NT2/D1 (cell line): ENCODE measurements at regions not wholly inside any gene's neighbourhood (a gene's known extent, or its start where the extent isn't known, plus 50 kb on each side); places are given as distances from the start of the nearest gene placed in this dataset.

Experiments used
- SUZ12 ChIP-seq: IDR thresholded peaks from 2 replicates; pipeline ENCODE4 v1.6.1; 2011; ENCODE audit not compliant: insufficient read length, insufficient read depth; ENCODE audit errors: extremely low read depth
- YY1 ChIP-seq: IDR thresholded peaks from 2 replicates; pipeline ENCODE4 v1.6.1; 2011; ENCODE audit not compliant: insufficient read length, insufficient read depth
- ZNF274 ChIP-seq: IDR thresholded peaks from 2 replicates; pipeline ENCODE4 v1.6.1; 2011; ENCODE audit warnings: mild to moderate bottlenecking, low read depth, low read length

DNA sequence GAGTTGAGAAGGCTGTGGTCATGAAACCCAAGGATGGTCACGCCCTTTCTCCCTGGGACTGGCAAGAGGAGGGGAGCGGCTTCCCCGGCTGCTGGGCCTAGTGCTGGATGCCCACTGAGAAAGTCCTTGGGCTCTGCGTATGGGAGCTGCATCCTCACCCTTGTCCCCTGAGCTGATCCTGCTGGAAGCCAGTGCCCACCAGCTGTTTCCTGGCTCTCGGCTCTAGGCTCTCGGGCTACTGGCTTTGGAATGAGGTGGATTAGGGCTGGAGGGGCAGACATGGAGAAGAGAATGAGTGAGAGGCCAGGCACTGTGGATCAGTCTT, 149.3 kb upstream of the PPP1R26 start:
- TF ChIP-seq SUZ12 (no peak), YY1 (no peak), ZNF274 (no peak)
